ENCODE measurements at regions not wholly inside any gene's neighbourhood (a gene's known extent, or its start where the extent isn't known, plus 50 kb on each side); places are given as distances from the start of the nearest gene placed in this dataset.

- TF ChIP-seq EZH2 (IDR thresholded peaks at IDR 0.05; ENCODE audit: borderline replicate concordance) (no peak), CTCF (IDR thresholded peaks at IDR 0.05; ENCODE audit: poor library complexity) (no peak), EZH2phosphoT487 (IDR thresholded peaks at IDR 0.05; ENCODE audit: low read depth, severe bottlenecking, unreplicated experiment) (no peak)
These were observed 572.1 kb downstream of the C4orf33 start for GRCh38 chr4:129668092-129668491.

Measured in hepatocyte (in vitro differentiated cells).